Dendritic cell treated with granulocyte-macrophage colony-stimulating factor and Interleukin-4, amounts not matched to agents 40 ng/mL and 50 ng/mL, for 4 days (primary cell): ENCODE measurements at regions not wholly inside any gene's neighbourhood (a gene's known extent, or its start where the extent isn't known, plus 50 kb on each side); places are given as distances from the start of the nearest gene placed in this dataset.
"Not testable (repeated sequence)": the region's sequence is repeated elsewhere in the genome, so short reads cannot be mapped to it uniquely, and the experiment has no call there.

ENCODE experiments used
- H3K27ac Mint-ChIP-seq: one replicate; pipeline ENCODE4 v1.8.0; 2022; ENCODE audit warnings: mild to moderate bottlenecking, mixed read lengths
- H3K27me3 Mint-ChIP-seq: one replicate; pipeline ENCODE4 v1.8.0; 2022; ENCODE audit warnings: mild to moderate bottlenecking, mixed read lengths
- H3K36me3 Mint-ChIP-seq: one replicate; pipeline ENCODE4 v1.8.0; 2022; ENCODE audit warnings: low read depth, mixed read lengths
- H3K4me1 Mint-ChIP-seq: one replicate; pipeline ENCODE4 v1.8.0; 2022; ENCODE audit warnings: low read depth, mixed read lengths
- H3K4me3 Mint-ChIP-seq: one replicate; pipeline ENCODE4 v1.8.0; 2022; ENCODE audit warnings: mild to moderate bottlenecking, moderate library complexity, mixed read lengths
- H3K9me3 Mint-ChIP-seq: one replicate; pipeline ENCODE4 v1.8.0; 2022; ENCODE audit warnings: mixed read lengths
- intact Hi-C: fragments of 100-400 bp; cut with micrococcal nuclease; formaldehyde crosslinking; loops from one replicate; pipeline ENCODE4 v1.15.0; 2022

DNA sequence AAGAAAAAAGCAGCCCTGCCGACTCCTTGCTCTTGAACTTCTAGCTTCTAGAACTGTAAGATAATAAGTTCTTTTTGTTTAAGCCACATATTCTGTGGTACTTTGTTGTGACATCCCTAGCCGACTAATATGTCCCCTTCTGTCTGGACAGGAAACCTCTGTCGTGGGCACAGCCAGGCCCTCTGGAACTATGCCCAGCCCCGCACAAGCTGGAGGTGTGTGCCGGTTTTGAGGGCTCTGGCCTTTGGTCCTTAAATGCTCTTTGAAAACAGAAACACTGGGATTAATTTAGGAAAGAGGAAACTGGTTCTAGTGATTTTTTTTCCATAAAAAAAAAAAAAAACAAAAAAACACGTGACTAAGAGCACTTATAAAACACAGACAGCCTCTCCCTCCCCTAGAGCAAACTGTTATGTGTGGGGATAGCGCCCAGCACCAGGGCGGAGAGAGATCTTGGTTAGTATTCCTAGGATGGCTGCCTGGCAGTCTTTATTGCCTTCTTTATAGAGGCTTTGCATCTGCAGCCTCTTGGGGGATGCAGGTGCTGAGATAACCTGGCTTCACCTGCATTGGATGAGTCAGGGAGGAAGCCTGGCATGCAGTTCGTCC, 244.3 kb downstream of the NFATC2 start:
- H3K9me3 Mint-ChIP-seq, result peaks cover 14% of the 10 kb centered on the region
- intact Hi-C loops, result no loop called here
- H3K4me3 Mint-ChIP-seq, result no peak overlapping the region
- no peaks in the 10 kb centered on the region for H3K36me3 Mint-ChIP-seq
- no peak overlapping the region for H3K27ac Mint-ChIP-seq
- H3K4me1 Mint-ChIP-seq, result no peaks in the 10 kb centered on the region
- peaks cover 4% of the 10 kb centered on the region for H3K27me3 Mint-ChIP-seq

DNA sequence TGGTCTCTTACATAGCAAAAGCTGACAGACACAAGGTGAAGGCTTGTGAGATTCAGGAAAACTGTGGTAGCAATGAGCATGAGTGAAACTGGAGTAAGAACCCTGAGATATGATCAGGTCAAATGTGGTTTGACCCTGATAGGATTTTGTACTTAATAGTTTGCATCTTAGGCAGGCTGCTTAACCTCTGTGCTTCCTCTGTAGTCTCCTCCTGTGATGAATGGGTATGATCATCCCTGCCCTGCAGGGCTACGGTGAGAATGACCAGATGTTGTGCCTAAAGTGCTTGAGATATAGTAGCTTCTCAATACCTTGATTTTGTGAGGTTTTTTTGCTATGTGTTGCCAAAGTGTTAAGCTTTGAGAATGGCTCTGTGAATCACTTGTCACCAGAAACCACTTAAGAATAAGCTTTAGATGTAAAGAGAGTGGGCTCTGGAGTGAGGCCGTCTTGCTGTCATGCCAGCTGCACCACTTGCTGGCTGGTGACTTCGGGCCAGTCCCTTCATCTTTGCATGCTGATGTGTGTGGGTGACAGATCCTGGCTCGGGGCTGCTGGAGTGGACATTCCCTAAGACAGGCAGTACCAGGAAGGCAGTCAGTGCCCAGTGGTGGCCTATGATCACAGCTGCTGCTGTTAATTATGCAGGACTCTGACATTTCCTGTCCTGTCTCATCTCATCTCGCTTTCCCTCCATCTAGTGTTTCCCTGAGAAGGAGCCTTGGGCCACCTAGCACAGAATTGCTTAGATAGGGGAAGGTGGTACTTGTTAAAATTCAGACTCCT, 254.7 kb downstream of the NFATC2 start:
- no peaks in the 10 kb centered on the region for H3K4me1 Mint-ChIP-seq
- H3K4me3 Mint-ChIP-seq, result no peak overlapping the region
- no peaks in the 10 kb centered on the region for H3K36me3 Mint-ChIP-seq
- no peak overlapping the region for H3K27ac Mint-ChIP-seq
- H3K27me3 Mint-ChIP-seq, result peaks cover 2% of the 10 kb centered on the region
- peaks cover 3% of the 10 kb centered on the region for H3K9me3 Mint-ChIP-seq
- intact Hi-C loops, result no loop called here

DNA sequence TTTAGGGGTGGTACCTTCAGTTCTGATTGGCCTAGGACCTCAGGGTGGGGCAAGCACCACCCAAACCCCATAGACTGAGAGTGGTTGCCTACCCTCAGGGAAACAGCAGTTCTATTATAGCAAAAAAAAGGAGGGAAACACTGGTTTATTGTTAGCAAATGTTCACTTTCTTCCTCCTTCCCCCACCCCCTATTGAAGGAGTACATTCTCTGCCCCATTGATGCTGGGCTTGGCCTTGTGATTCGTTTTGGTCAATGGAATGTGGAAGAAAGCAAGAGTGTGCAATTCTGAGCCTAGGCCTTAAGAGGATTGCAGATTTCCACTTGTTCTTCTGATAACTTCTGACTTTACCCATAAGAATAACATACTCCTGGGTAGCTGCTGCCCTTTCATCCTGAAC, 255.8 kb downstream of the NFATC2 start:
- Mint-ChIP-seq H3K4me3 (no peak overlapping the region), H3K9me3 (no peaks in the 10 kb centered on the region), H3K36me3 (no peaks in the 10 kb centered on the region), H3K27me3 (peaks cover 2% of the 10 kb centered on the region), H3K4me1 (no peaks in the 10 kb centered on the region), H3K27ac (no peak overlapping the region)
- intact Hi-C loops, result no loop called here

DNA sequence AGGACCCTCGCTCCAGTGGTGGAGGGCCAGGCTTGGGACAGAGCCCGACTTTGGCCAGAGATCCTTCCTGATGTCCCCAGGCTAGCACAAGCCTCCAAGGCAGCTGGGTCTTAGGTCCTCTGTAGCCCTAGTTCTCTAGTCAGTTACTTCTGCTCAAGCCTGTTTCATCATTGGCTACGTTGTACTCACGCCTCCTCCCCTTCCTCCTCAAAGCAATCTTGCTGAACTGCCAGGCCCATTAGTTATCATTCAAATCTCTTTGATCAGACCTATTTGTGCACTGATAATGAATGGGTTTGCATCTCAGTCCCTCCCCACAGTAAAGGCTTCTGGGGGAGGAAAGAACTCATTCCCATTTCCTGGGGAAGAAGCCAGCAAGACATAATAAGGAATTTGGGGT, 256.8 kb downstream of the NFATC2 start:
- intact Hi-C loops, result no loop called here
- Mint-ChIP-seq H3K9me3 (no peaks in the 10 kb centered on the region), H3K27ac (no peak overlapping the region), H3K27me3 (peaks cover 2% of the 10 kb centered on the region), H3K4me3 (no peak overlapping the region), H3K36me3 (no peaks in the 10 kb centered on the region), H3K4me1 (no peaks in the 10 kb centered on the region)

DNA sequence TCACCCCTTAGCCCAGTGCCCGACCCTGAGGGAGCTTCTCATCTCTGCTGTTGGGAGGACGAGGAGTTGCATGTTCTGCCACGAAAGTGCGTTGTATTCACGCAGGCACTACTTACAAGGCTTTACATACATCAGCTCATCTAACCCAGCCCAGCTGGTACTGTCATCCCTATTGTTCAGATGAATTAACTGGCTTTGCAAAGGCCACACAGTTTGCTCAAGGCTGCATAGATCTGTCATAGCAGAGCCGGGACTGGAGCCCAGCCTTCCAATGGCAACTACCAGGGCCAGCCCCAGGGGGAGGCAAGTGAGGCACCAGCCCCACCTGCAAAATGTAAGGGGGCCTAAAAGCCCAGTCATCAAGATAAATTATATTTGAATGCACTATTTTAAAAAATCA, 257.6 kb downstream of the NFATC2 start:
- Mint-ChIP-seq H3K4me1 (no peaks in the 10 kb centered on the region), H3K27ac (no peak overlapping the region), H3K9me3 (no peaks in the 10 kb centered on the region), H3K27me3 (peaks cover 2% of the 10 kb centered on the region), H3K36me3 (no peaks in the 10 kb centered on the region), H3K4me3 (no peak overlapping the region)
- intact Hi-C loops, result no loop called here

DNA sequence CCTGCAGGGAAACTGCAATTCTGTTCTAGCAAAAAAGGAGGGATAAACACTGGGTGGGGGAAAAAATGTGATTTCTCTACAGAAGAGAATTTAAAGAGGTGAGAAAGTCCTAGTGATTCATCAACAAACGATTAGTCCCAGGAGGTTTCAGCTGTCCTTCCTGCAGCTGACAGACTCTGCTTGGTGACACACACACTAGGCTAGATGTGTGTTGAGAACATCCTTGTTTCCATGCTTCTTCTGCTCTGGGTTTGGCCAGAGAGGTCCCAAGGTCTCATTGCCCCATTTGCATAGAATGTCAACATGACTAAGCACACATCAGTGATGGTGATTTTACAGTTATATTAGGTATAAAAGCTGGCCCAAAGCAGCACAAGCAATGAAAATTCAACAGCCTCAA, 258.3 kb downstream of the NFATC2 start:
- H3K9me3 Mint-ChIP-seq, result no peaks in the 10 kb centered on the region
- intact Hi-C loops, result no loop called here
- peaks cover 2% of the 10 kb centered on the region for H3K27me3 Mint-ChIP-seq
- no peaks in the 10 kb centered on the region for H3K36me3 Mint-ChIP-seq
- H3K27ac Mint-ChIP-seq, result no peak overlapping the region
- no peak overlapping the region for H3K4me3 Mint-ChIP-seq
- H3K4me1 Mint-ChIP-seq, result no peaks in the 10 kb centered on the region

DNA sequence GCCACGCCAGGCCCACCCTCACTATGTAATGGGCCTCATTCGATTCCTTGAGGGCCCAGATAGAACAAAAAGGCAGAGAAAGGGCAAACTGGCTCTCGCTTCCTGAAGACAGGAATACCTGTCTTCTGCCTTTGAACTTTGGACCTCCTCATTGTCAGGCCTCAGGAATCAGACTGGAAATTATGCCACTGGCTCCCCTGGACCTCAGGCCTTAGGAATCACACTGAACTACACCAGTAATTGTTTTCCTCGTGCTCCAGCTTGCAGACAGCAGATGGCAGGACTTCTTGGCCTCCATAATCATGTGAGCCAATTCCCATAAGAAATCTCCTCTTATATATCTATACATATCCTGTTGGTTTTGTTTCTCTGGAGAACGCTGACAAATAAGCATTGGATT, 258.6 kb upstream of the KCNG1 start:
- H3K9me3 Mint-ChIP-seq, result no peaks in the 10 kb centered on the region
- H3K27ac Mint-ChIP-seq, result no peak overlapping the region
- H3K36me3 Mint-ChIP-seq, result no peaks in the 10 kb centered on the region
- no peak overlapping the region for H3K4me3 Mint-ChIP-seq
- H3K4me1 Mint-ChIP-seq, result no peaks in the 10 kb centered on the region
- intact Hi-C loops, result no loop called here
- H3K27me3 Mint-ChIP-seq, result peaks cover 8% of the 10 kb centered on the region

DNA sequence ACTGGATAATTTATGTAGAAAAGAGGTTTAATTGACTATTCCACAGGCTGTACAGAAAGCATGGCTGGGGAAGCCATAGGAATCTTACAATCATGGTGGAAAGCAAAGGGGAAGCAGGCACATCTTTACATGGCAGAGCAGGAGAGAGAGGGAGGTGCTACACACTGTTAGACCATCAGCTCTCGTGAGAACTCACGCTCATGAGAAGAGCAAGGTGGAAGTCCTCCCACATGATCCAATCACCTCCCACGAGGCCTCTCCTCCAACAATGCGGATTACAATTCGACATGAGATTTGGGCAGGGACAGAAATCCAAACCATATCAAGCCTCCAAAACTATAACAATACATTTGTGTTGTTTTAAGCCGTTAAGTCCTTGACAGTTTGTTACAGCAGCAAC, 257.1 kb upstream of the KCNG1 start:
- Mint-ChIP-seq H3K27me3 (peaks cover 17% of the 10 kb centered on the region), H3K9me3 (no peaks in the 10 kb centered on the region), H3K27ac (no peak overlapping the region), H3K4me1 (no peaks in the 10 kb centered on the region), H3K36me3 (no peaks in the 10 kb centered on the region), H3K4me3 (no peak overlapping the region)
- intact Hi-C loops, result no loop called here

DNA sequence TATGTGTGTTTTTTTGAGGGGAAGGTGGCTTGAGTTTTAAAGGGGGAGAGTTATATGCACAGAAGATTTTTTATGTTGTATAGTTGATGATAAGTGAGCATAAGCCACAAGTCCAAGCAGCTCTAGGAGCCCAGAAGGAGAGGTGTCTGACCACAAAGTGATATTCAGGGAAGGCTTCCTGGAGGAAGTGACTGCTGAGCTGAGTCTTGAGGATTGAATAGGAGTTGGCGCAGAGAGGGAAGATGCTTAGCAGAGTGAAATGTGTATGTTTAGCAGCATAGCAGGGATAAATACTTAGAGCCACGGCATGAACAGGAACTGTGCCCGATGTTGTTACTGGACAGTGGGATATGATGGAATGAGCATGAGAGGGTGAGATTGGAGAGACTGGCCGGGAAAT, 255.1 kb upstream of the KCNG1 start:
- no peaks in the 10 kb centered on the region for H3K36me3 Mint-ChIP-seq
- no peak overlapping the region for H3K27ac Mint-ChIP-seq
- H3K27me3 Mint-ChIP-seq, result peaks cover 21% of the 10 kb centered on the region
- no peaks in the 10 kb centered on the region for H3K4me1 Mint-ChIP-seq
- no peaks in the 10 kb centered on the region for H3K9me3 Mint-ChIP-seq
- no peak overlapping the region for H3K4me3 Mint-ChIP-seq
- intact Hi-C loops, result no loop called here

DNA sequence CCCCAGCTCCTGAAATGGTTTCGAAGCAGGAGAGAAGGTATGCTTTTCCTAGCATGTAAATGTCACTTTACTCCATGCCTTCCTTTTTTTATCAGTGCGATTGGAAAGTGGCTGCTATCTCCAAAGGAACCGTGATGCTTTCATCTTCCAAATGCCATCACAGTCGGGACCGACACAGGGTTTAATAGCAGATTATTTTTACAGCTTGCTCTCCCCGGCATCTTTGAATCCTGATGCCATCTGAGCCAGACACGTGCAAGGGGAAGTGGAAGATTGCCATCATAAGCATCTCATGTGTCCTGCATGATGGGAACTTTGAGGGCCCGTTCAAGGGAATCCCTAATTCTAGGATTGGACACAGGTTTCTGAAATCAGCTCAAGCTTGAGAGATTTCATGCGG, 253.4 kb upstream of the KCNG1 start:
- Mint-ChIP-seq H3K9me3 (no peaks in the 10 kb centered on the region), H3K27me3 (peaks cover 21% of the 10 kb centered on the region), H3K4me3 (no peak overlapping the region), H3K4me1 (no peaks in the 10 kb centered on the region), H3K36me3 (no peaks in the 10 kb centered on the region), H3K27ac (no peak overlapping the region)
- intact Hi-C loops, result no loop called here

DNA sequence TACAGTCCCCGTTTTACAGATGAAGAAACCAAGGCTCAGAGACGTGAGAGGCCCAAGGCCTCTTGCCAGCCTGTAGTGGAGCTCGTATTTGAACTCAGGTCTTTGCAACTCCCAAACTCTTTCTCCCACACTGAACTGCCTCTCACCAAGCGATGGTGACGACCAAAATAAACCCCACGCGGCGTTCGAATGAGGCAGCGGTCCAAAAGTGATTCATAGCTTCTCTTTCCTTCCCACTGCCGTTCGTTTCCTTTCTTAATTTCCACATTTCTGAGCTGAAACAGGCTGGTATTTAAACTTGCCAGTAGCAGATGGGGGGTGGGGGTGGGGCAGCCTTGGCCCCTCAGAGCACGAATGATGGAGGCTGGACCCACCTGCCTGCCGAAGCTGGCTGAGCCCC, 252.9 kb upstream of the KCNG1 start:
- H3K9me3 Mint-ChIP-seq, result peaks cover 2% of the 10 kb centered on the region
- peaks cover 21% of the 10 kb centered on the region for H3K27me3 Mint-ChIP-seq
- H3K4me3 Mint-ChIP-seq, result no peak overlapping the region
- no peaks in the 10 kb centered on the region for H3K36me3 Mint-ChIP-seq
- intact Hi-C loops, result no loop called here
- H3K27ac Mint-ChIP-seq, result no peak overlapping the region
- H3K4me1 Mint-ChIP-seq, result no peaks in the 10 kb centered on the region

DNA sequence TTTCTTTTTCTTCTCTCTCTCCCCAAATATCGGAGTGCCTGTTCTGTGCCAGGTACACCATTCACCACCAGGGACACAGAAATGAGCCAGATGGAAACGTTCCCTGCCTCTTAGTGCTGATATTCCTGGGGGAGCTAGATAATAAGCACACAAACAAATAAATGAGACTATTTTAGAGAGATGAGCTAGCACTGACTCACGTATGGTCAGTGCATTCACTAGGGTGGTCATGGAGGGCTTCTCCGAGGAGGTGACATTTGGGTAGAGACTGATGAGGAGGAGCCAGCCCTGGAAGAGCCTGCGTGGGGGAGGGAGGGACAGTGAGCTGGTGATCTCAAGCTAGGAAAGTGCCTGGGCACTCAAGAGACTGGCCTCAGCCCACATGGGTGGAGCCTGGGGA, 252.3 kb upstream of the KCNG1 start:
- peaks cover 9% of the 10 kb centered on the region for H3K9me3 Mint-ChIP-seq

DNA sequence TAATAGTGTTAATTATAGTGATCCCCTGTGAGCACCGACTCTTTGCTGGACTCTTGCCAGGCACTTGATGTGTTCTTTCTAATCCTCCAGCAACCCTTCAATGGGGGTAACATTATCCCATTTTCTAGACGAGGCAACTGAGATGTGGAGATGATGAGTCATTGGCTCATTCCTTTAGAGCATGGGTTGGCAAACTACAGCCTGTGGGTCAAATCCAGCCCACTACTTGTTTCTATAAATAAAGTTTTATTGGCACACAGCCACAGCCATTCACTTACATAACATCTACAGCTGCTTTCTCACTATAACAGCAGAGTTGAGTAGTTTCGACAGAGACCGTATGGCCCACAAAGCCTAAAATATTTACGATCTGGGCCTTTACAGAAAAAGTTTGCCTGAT, 249.5 kb upstream of the KCNG1 start:
- no peaks in the 10 kb centered on the region for H3K36me3 Mint-ChIP-seq
- peaks cover 18% of the 10 kb centered on the region for H3K27me3 Mint-ChIP-seq
- intact Hi-C loops, result no loop called here
- no peak overlapping the region for H3K27ac Mint-ChIP-seq
- H3K4me1 Mint-ChIP-seq, result no peaks in the 10 kb centered on the region
- H3K9me3 Mint-ChIP-seq, result peaks cover 10% of the 10 kb centered on the region
- no peak overlapping the region for H3K4me3 Mint-ChIP-seq

More for the DNA sequence above, 252.3 kb upstream of the KCNG1 start:
- H3K27me3 Mint-ChIP-seq, result peaks cover 21% of the 10 kb centered on the region
- intact Hi-C loops, result no loop called here
- no peak overlapping the region for H3K27ac Mint-ChIP-seq
- H3K4me1 Mint-ChIP-seq, result no peaks in the 10 kb centered on the region
- H3K4me3 Mint-ChIP-seq, result no peak overlapping the region
- H3K36me3 Mint-ChIP-seq, result no peaks in the 10 kb centered on the region

DNA sequence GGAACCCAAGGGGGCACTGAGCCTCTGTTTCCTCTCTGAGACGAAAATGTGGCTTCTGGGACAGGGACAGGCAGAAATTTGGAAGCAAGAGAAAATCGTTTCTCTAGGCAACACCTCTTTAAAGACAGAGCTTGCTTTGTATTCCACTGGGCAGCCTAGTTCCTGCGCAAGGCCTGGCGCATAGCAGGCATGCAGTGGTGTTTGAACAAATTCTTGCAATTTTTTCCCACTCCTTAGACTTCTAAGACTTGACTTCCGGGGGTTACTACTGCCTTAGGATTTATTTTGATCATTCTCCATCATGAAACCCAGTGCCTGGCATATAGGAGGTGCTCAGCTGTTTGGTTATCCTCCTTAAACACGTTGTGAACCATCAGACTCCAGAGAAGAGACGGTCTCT, 249.0 kb upstream of the KCNG1 start:
- no peak overlapping the region for H3K27ac Mint-ChIP-seq
- H3K27me3 Mint-ChIP-seq, result peaks cover 17% of the 10 kb centered on the region
- no peak overlapping the region for H3K4me3 Mint-ChIP-seq
- H3K9me3 Mint-ChIP-seq, result peaks cover 10% of the 10 kb centered on the region
- intact Hi-C loops, result no loop called here
- H3K4me1 Mint-ChIP-seq, result no peaks in the 10 kb centered on the region
- no peaks in the 10 kb centered on the region for H3K36me3 Mint-ChIP-seq

DNA sequence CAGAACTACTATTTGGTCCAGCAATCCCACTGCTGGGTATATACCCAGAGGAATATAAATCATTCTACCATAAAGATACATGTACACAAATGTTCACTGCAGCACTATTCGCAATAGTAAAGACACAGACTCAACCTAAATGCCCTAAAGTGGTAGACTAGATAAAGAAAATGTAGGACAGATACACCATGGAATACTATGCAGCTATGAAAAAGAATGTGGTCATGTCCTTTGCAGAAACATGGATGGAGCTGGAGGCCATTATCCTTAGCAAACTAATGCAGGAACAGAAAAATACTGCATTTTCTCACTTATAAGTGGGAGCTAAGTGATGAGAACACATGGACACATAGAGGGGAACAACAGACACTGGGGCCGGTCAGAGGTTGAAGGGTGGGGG, 248.4 kb upstream of the KCNG1 start:
- H3K4me3 Mint-ChIP-seq, H3K36me3 Mint-ChIP-seq, H3K27ac Mint-ChIP-seq, intact Hi-C loops, H3K4me1 Mint-ChIP-seq: not testable (repeated sequence)
- Mint-ChIP-seq H3K9me3 (peaks cover 10% of the 10 kb centered on the region), H3K27me3 (peaks cover 14% of the 10 kb centered on the region)
